Neuronal stem cell (in vitro differentiated cells): ENCODE measurements at regions not wholly inside any gene's neighbourhood (a gene's known extent, or its start where the extent isn't known, plus 50 kb on each side); places are given as distances from the start of the nearest gene placed in this dataset.
"Not testable (repeated sequence)": the region's sequence is repeated elsewhere in the genome, so short reads cannot be mapped to it uniquely, and the experiment has no call there.

Experiments
- DNase-seq: peaks from one replicate; pipeline ENCODE4 v3.0.0-alpha.2; 2013; ENCODE audit warnings: low spot score
- H2AFZ ChIP-seq: one replicate; pipeline ENCODE4 v1.6.1; 2013; ENCODE audit warnings: mild to moderate bottlenecking, low read length, inconsistent platforms
- H2AK5ac ChIP-seq: 2 replicates; pipeline ENCODE4 v1.6.1; 2013; ENCODE audit warnings: low read depth, mild to moderate bottlenecking, inconsistent platforms, low read length, moderate library complexity, mixed read lengths
- H2BK120ac ChIP-seq: 2 replicates; pipeline ENCODE4 v1.6.1; 2013; ENCODE audit warnings: low read depth, mild to moderate bottlenecking, inconsistent platforms, low read length, moderate library complexity, mixed read lengths
- H2BK12ac ChIP-seq: one replicate; pipeline ENCODE4 v1.6.1; 2013; ENCODE audit warnings: low read length, inconsistent platforms
- H2BK15ac ChIP-seq: 2 replicates; pipeline ENCODE4 v1.6.1; 2013; ENCODE audit warnings: mild to moderate bottlenecking, low read length, inconsistent platforms, mixed read lengths
- H2BK5ac ChIP-seq: one replicate; pipeline ENCODE4 v1.6.1; 2013; ENCODE audit warnings: inconsistent platforms, mild to moderate bottlenecking, low read length, moderate library complexity
- H3K14ac ChIP-seq: one replicate; pipeline ENCODE4 v1.6.1; 2013; ENCODE audit warnings: low read length, inconsistent platforms
- H3K18ac ChIP-seq: 2 replicates; pipeline ENCODE4 v1.6.1; 2013; ENCODE audit warnings: low read length, inconsistent platforms
- H3K23ac ChIP-seq: 2 replicates; pipeline ENCODE4 v1.6.1; 2013; ENCODE audit warnings: low read depth, mild to moderate bottlenecking, mixed read lengths, low read length, inconsistent platforms; ENCODE audit not compliant: poor library complexity
- H3K27ac ChIP-seq: replicated peaks from 3 replicates; pipeline ENCODE4 v1.5.1; 2013; ENCODE audit warnings: low read length, inconsistent platforms
- H3K27me3 ChIP-seq, 3 experiments: 2 replicates each; pipeline ENCODE4 v1.6.1; 2013; ENCODE audit warnings: low read length in 3 of 3, mild to moderate bottlenecking in 2 of 3, inconsistent platforms in 1 of 3, low read depth in 1 of 3, mixed read lengths in 1 of 3, moderate library complexity in 1 of 3; ENCODE audit not compliant: control insufficient read depth in 3 of 3, insufficient read depth in 3 of 3
- H3K36me3 ChIP-seq, 2 donors: replicated peaks in 1 of 2; 2 replicates each; pipeline ENCODE4 v1.6.1; 2013; ENCODE audit warnings: low read length in 2 of 2; ENCODE audit not compliant: control insufficient read depth in 2 of 2, insufficient read depth in 2 of 2
- H3K4ac ChIP-seq: 2 replicates; pipeline ENCODE4 v1.6.1; 2013; ENCODE audit warnings: inconsistent platforms, mild to moderate bottlenecking, low read length, moderate library complexity
- H3K4me1 ChIP-seq, 2 donors: 1 replicate in 1 of 2; 2 replicates in 1 of 2; pipeline ENCODE4 v1.6.1; 2013; ENCODE audit warnings: low read length in 2 of 2, low read depth in 1 of 2; ENCODE audit not compliant: control insufficient read depth in 2 of 2, insufficient read depth in 1 of 2
- H3K4me2 ChIP-seq: one replicate; pipeline ENCODE4 v1.6.1; 2013; ENCODE audit warnings: mild to moderate bottlenecking, low read length, inconsistent platforms; ENCODE audit not compliant: insufficient read depth, poor library complexity, severe bottlenecking
- H3K4me3 ChIP-seq, 2 donors: 2 replicates each; pipeline ENCODE4 v1.5.1; 2013; ENCODE audit warnings: low read length in 2 of 2, mild to moderate bottlenecking in 2 of 2, inconsistent platforms in 1 of 2, moderate library complexity in 1 of 2
- H3K79me1 ChIP-seq: one replicate; pipeline ENCODE4 v1.6.1; 2013; ENCODE audit warnings: low read depth, mild to moderate bottlenecking, inconsistent platforms, low read length, moderate library complexity
- H3K9ac ChIP-seq: one replicate; pipeline ENCODE4 v1.6.1; 2013; ENCODE audit warnings: mild to moderate bottlenecking, low read depth, low read length, inconsistent platforms; ENCODE audit not compliant: poor library complexity
- H3K9me3 ChIP-seq, 2 donors: replicated peaks in 1 of 2; 2 replicates each; pipeline versions ENCODE3 to v1.6.1; 2013; ENCODE audit warnings: low read length in 2 of 2, mild to moderate bottlenecking in 2 of 2, inconsistent platforms in 1 of 2, low read depth in 1 of 2, mixed read lengths in 1 of 2, moderate library complexity in 1 of 2; ENCODE audit not compliant: control insufficient read depth in 2 of 2, insufficient read depth in 1 of 2
- H4K8ac ChIP-seq: one replicate; pipeline ENCODE4 v1.6.1; 2013; ENCODE audit warnings: low read depth, mild to moderate bottlenecking, inconsistent platforms, low read length, moderate library complexity
- H4K91ac ChIP-seq: one replicate; pipeline ENCODE4 v1.6.1; 2013; ENCODE audit warnings: low read length, low read depth, mild to moderate bottlenecking, inconsistent platforms; ENCODE audit not compliant: poor library complexity
- WGBS, 2 donors: extraction: QIAGEN DNeasy Blood & Tissue Kit; methylation state at CpG; one replicate each; pipeline ENCODE4 v1.1.7; 2013; ENCODE audit warnings: missing lambda C conversion rate in 2 of 2, mixed read lengths in 1 of 2; ENCODE audit not compliant: insufficient read length in 2 of 2, insufficient replicate concordance in 1 of 2; ENCODE audit errors: extremely low coverage in 2 of 2; 5-methylcytosine and 5-hydroxymethylcytosine counted together

DNA sequence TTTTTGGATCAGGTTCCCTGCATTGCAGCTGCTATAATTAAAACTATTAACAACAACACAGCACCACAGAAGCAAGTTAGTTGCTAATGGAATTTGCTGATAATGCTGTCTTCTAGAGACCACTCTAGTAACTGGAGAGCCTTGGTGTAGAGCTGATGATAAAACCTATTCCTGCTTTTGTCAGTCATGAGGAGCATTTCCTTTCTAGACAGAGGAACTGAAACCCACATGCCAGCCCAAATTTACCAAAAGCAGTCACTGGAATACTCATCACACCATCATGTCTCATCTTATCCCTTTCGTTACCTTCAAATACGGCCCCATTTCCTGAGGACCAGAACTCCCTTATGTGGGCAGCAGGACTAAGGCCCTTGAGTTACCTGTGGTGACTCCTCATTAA is 67.1 kb upstream of the AGAP9 start:
- H3K23ac ChIP-seq, H4K8ac ChIP-seq, H2BK15ac ChIP-seq, H3K27me3 ChIP-seq, H3K4ac ChIP-seq, H2AK5ac ChIP-seq, H3K4me3 ChIP-seq, H4K91ac ChIP-seq, H3K9ac ChIP-seq, H2AFZ ChIP-seq, H3K9me3 ChIP-seq, H3K18ac ChIP-seq, H3K4me2 ChIP-seq, H2BK120ac ChIP-seq, H2BK12ac ChIP-seq, H2BK5ac ChIP-seq, H3K79me1 ChIP-seq, H3K14ac ChIP-seq, H3K4me1 ChIP-seq, H3K27ac ChIP-seq, H3K36me3 ChIP-seq, DNase-seq: not testable (repeated sequence)
- no CpG with 5 or more reads among the region's 2 CpGs for WGBS, 2 donors

DNA sequence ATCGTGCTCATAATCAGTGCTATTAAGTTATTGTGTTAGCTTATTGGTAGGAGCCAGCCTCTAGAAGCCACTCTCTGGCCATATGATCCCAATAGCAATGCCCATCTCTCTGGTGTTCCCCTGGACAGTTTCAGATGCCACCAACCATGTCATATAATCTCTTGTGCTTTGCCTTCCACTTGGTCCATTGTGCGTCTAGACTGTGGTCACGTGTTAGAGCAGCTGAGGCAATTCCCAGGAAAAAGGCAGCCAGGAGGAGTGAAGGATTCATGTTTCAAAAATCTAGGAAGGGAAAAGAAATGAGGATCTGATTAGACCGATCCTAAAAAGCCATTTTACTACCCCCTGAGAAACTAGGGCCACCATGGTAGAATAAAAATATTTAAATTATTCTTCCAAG is 58.6 kb upstream of the AGAP9 start:
- H3K14ac ChIP-seq, H3K4me2 ChIP-seq, H2BK15ac ChIP-seq, H2AFZ ChIP-seq, H3K4me3 ChIP-seq, H3K18ac ChIP-seq, H4K8ac ChIP-seq, H2AK5ac ChIP-seq, H3K79me1 ChIP-seq, DNase-seq, H3K27ac ChIP-seq, H3K4ac ChIP-seq, H2BK12ac ChIP-seq, H4K91ac ChIP-seq, H2BK120ac ChIP-seq, H3K36me3 ChIP-seq, H2BK5ac ChIP-seq, H3K23ac ChIP-seq, H3K9me3 ChIP-seq, H3K9ac ChIP-seq, H3K4me1 ChIP-seq, H3K27me3 ChIP-seq: not testable (repeated sequence)
- no CpG with 5 or more reads among the region's 4 CpGs for WGBS, 2 donors

DNA sequence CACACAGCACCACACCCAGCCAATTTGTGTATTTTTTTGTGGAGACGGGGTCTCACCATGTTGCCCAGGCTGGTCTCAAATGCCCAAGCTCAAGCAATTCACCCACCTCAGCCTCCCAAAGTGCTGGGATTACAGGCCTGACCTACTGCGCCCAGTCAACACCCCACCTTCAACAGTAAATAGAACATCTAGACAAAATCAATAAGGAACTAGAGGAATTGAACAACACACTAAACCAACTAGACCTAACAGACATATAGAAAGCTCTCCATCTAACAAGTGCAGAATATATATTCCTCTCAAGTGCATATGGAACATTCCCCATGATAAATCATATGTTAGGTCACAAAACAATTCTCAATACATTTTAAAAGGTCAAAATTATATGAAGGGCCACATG is 56.6 kb upstream of the AGAP9 start:
- H3K27ac ChIP-seq, H3K4me1 ChIP-seq, H4K91ac ChIP-seq, H2AK5ac ChIP-seq, H3K36me3 ChIP-seq, H3K23ac ChIP-seq, H2AFZ ChIP-seq, H3K9ac ChIP-seq, H2BK120ac ChIP-seq, H2BK12ac ChIP-seq, H3K4me3 ChIP-seq, H3K4ac ChIP-seq, H3K4me2 ChIP-seq, H2BK15ac ChIP-seq, H3K18ac ChIP-seq, H3K14ac ChIP-seq, H3K9me3 ChIP-seq, DNase-seq, H4K8ac ChIP-seq, H3K27me3 ChIP-seq, H2BK5ac ChIP-seq, H3K79me1 ChIP-seq: not testable (repeated sequence)
- no CpG with 5 or more reads among the region's 2 CpGs for WGBS, 2 donors

DNA sequence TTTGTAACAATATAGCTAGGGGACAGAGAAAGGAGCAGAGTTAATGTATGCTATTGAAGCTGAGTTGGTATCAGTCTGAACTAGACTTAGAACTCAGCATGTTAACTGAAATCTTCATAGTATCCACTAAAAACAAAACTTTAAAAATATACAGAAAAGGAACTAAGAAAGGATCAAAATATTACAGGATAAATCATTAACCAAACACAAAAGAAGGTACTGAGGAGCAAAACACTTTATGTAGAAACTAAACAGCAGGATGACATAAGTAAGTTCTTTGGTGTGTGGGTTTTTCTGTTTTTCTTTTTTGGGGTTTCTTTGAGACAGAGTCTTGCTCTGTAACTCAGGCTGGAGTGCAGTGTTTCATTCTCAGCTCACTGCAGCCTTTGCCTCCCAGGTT is 55.1 kb upstream of the AGAP9 start:
- not testable (repeated sequence) for H2AFZ ChIP-seq, H3K36me3 ChIP-seq, H3K4ac ChIP-seq, DNase-seq, H2BK5ac ChIP-seq, H2BK12ac ChIP-seq, H3K27me3 ChIP-seq, H4K8ac ChIP-seq, H3K4me3 ChIP-seq, H3K4me2 ChIP-seq, H4K91ac ChIP-seq, H3K23ac ChIP-seq, H3K9me3 ChIP-seq, H3K9ac ChIP-seq, H3K4me1 ChIP-seq, H3K27ac ChIP-seq, H2AK5ac ChIP-seq, H3K18ac ChIP-seq, H2BK120ac ChIP-seq, H2BK15ac ChIP-seq, H3K79me1 ChIP-seq, H3K14ac ChIP-seq
